Muscle layer of duodenum (tissue), 2 donors: ENCODE measurements at regions not wholly inside any gene's neighbourhood (a gene's known extent, or its start where the extent isn't known, plus 50 kb on each side); places are given as distances from the start of the nearest gene placed in this dataset.
"Not testable (repeated sequence)": the region's sequence is repeated elsewhere in the genome, so short reads cannot be mapped to it uniquely, and the experiment has no call there.

Source experiments
- H3K27ac ChIP-seq: one replicate; pipeline ENCODE4 v1.7.0; 2013; ENCODE audit warnings: mild to moderate bottlenecking, low read length
- H3K27me3 ChIP-seq: one replicate; pipeline ENCODE4 v1.7.0; 2013; ENCODE audit warnings: low read depth, mild to moderate bottlenecking, control low read depth, low read length
- H3K36me3 ChIP-seq, 2 donors: one replicate each; pipeline ENCODE4 v1.7.0; 2013; ENCODE audit warnings: low read length in 2 of 2, control low read depth in 1 of 2, mild to moderate bottlenecking in 1 of 2; ENCODE audit not compliant: insufficient read depth in 2 of 2, control insufficient read depth in 1 of 2
- H3K4me1 ChIP-seq, 2 donors: one replicate each; pipeline ENCODE4 v1.7.0; 2013; ENCODE audit warnings: low read length in 2 of 2, mild to moderate bottlenecking in 2 of 2, control low read depth in 1 of 2, moderate library complexity in 1 of 2; ENCODE audit not compliant: insufficient read depth in 2 of 2, control insufficient read depth in 1 of 2
- H3K4me3 ChIP-seq, 2 donors: one replicate each; pipeline ENCODE4 v1.7.0; 2013; ENCODE audit warnings: low read length in 2 of 2, low read depth in 1 of 2, mild to moderate bottlenecking in 1 of 2
- H3K9me3 ChIP-seq, 2 donors: one replicate each; pipeline ENCODE4 v1.7.0; 2013; ENCODE audit warnings: low read length in 2 of 2, control low read depth in 1 of 2, mild to moderate bottlenecking in 1 of 2; ENCODE audit not compliant: control insufficient read depth in 1 of 2
- donor health status: healthy.

- no peaks in the 10 kb centered on the region for H3K4me1 ChIP-seq
- peaks cover 0 to 10% of the 10 kb centered on the region in 2 donors for H3K9me3 ChIP-seq
- no peaks in the 10 kb centered on the region for H3K36me3 ChIP-seq
- no peak overlapping the region for H3K27ac ChIP-seq
- H3K27me3 ChIP-seq, result no peaks in the 10 kb centered on the region
- no peak overlapping the region for H3K4me3 ChIP-seq
Observed at GRCh38 chr12:131511803-131512561, 198.9 kb upstream of the SFSWAP start.

- no peaks in the 10 kb centered on the region for H3K4me1 ChIP-seq
- H3K9me3 ChIP-seq, result peaks cover 0 to 15% of the 10 kb centered on the region in 2 donors
- H3K36me3 ChIP-seq, result no peaks in the 10 kb centered on the region
- no peak overlapping the region for H3K27ac ChIP-seq
- H3K27me3 ChIP-seq, result no peaks in the 10 kb centered on the region
- no peak overlapping the region for H3K4me3 ChIP-seq
Observed at GRCh38 chr12:131513606-131514005, 197.3 kb upstream of the SFSWAP start.

- peaks cover 0 to 14% of the 10 kb centered on the region in 2 donors for H3K9me3 ChIP-seq
- not testable (repeated sequence) for H3K36me3 ChIP-seq, H3K4me1 ChIP-seq, H3K27me3 ChIP-seq, H3K4me3 ChIP-seq, H3K27ac ChIP-seq
Observed at GRCh38 chr12:131520553-131520952, 190.3 kb upstream of the SFSWAP start.

GRCh38 chr12:131521326-131521725, 189.6 kb upstream of the SFSWAP start:
- no peak overlapping the region for H3K4me3 ChIP-seq
- H3K9me3 ChIP-seq, result peaks cover 0 to 9% of the 10 kb centered on the region in 2 donors
- no peaks in the 10 kb centered on the region for H3K27me3 ChIP-seq
- no peak overlapping the region for H3K27ac ChIP-seq
- no peaks in the 10 kb centered on the region for H3K36me3 ChIP-seq
- H3K4me1 ChIP-seq, result no peaks in the 10 kb centered on the region

- Histone ChIP-seq H3K4me1 (no peaks in the 10 kb centered on the region), H3K27ac (no peak overlapping the region), H3K27me3 (no peaks in the 10 kb centered on the region), H3K4me3 (no peak overlapping the region), H3K36me3 (no peaks in the 10 kb centered on the region), H3K9me3 (no peaks in the 10 kb centered on the region)
Observed at GRCh38 chr12:131525795-131526508, 184.9 kb upstream of the SFSWAP start.

- H3K4me3 ChIP-seq, result no peak overlapping the region
- H3K36me3 ChIP-seq, result no peaks in the 10 kb centered on the region
- no peaks in the 10 kb centered on the region for H3K27me3 ChIP-seq
- H3K27ac ChIP-seq, result no peak overlapping the region
- no peaks in the 10 kb centered on the region for H3K9me3 ChIP-seq
- no peaks in the 10 kb centered on the region for H3K4me1 ChIP-seq
Observed at GRCh38 chr12:131527092-131527491, 183.8 kb upstream of the SFSWAP start.

DNA sequence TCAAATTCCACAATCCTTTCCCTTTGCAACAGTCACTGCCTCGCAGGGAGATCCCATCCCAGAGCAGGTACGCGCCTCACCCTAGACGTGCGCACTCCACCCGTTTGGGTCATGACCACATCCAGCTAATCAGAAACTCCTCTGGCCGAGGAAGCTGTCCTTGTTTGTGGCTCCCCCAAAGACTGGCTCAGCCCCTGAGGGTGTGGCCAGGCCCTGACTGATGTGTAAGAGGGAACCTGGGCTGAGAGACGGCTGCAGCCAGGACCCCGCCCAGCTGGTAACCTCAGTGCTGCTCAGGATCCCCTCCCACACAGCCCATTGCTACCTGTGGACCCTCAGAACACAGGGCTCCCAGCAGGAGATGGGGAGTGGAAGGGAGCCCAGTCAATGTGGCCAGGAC, 183.2 kb upstream of the SFSWAP start:
- no peaks in the 10 kb centered on the region for H3K36me3 ChIP-seq
- H3K9me3 ChIP-seq, result no peaks in the 10 kb centered on the region
- no peaks in the 10 kb centered on the region for H3K27me3 ChIP-seq
- no peaks in the 10 kb centered on the region for H3K4me1 ChIP-seq
- H3K27ac ChIP-seq, result no peak overlapping the region
- no peak overlapping the region for H3K4me3 ChIP-seq

DNA sequence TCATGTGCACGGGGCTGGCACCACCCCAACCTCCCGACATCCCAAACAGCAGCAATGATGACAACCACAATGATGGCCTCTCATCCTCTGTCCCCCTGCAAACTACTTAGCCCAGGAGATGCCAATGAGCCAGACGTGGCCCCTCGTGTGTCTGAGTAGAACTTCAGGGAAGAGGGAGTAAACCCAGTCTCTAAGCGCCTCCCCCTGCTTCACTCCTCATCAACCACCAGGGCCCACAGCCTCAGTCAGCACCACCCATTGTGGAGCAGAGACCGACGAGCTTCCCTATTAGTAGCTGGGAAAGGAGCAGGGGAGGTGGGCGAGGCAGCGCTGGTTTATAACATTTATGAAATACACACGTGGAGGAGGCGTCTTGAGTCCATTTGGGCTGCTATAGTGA, 182.7 kb upstream of the SFSWAP start:
- no peaks in the 10 kb centered on the region for H3K4me1 ChIP-seq
- no peaks in the 10 kb centered on the region for H3K27me3 ChIP-seq
- H3K9me3 ChIP-seq, result no peaks in the 10 kb centered on the region
- H3K36me3 ChIP-seq, result no peaks in the 10 kb centered on the region
- H3K4me3 ChIP-seq, result no peak overlapping the region
- no peak overlapping the region for H3K27ac ChIP-seq

DNA sequence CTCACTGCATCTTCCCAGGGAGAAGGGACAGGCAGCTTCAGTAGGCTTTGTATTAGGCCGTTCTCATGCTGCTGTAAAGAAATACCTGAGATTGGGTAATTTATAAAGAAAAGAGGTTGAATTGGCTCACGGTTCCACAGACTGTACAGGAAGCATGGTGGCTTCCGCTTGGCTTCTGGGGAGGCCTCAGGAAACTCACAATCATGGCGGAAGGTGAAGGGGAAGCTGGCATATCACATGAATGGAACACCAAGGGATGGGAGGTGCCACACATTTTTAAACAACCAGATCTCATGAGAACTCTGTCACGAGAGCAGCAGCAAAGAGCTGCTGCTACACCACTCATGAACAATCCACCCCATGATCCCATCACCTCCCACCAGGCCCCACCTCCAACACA, 182.2 kb upstream of the SFSWAP start:
- Histone ChIP-seq H3K36me3 (no peaks in the 10 kb centered on the region), H3K9me3 (no peaks in the 10 kb centered on the region), H3K27ac (no peak overlapping the region), H3K27me3 (no peaks in the 10 kb centered on the region), H3K4me3 (no peak overlapping the region), H3K4me1 (no peaks in the 10 kb centered on the region)

GRCh38 chr12:131529196-131530040, 181.5 kb upstream of the SFSWAP start:
- no peaks in the 10 kb centered on the region for H3K9me3 ChIP-seq
- no peaks in the 10 kb centered on the region for H3K27me3 ChIP-seq
- no peak overlapping the region for H3K27ac ChIP-seq

GRCh38 chr12:131530041-131530332, 180.9 kb upstream of the SFSWAP start:
- Histone ChIP-seq H3K4me3 (no peak overlapping the region), H3K36me3 (no peaks in the 10 kb centered on the region), H3K9me3 (no peaks in the 10 kb centered on the region), H3K4me1 (no peaks in the 10 kb centered on the region), H3K27me3 (no peaks in the 10 kb centered on the region), H3K27ac (no peak overlapping the region)

More at GRCh38 chr12:131529196-131530040, 181.5 kb upstream of the SFSWAP start:
- Histone ChIP-seq H3K4me1 (no peaks in the 10 kb centered on the region), H3K4me3 (no peak overlapping the region), H3K36me3 (no peaks in the 10 kb centered on the region)
